ENCODE measurements at regions not wholly inside any gene's neighbourhood (a gene's known extent, or its start where the extent isn't known, plus 50 kb on each side); places are given as distances from the start of the nearest gene placed in this dataset.
A peak's percentile ranks its signal among the peaks of the same experiment; 100 is the strongest.
"Not testable (repeated sequence)": the region's sequence is repeated elsewhere in the genome, so short reads cannot be mapped to it uniquely, and the experiment has no call there.

- no peak for DNase-seq
Observed at GRCh38 chr7:81473236-81473635, 296.6 kb downstream of the HGF start.

DNA sequence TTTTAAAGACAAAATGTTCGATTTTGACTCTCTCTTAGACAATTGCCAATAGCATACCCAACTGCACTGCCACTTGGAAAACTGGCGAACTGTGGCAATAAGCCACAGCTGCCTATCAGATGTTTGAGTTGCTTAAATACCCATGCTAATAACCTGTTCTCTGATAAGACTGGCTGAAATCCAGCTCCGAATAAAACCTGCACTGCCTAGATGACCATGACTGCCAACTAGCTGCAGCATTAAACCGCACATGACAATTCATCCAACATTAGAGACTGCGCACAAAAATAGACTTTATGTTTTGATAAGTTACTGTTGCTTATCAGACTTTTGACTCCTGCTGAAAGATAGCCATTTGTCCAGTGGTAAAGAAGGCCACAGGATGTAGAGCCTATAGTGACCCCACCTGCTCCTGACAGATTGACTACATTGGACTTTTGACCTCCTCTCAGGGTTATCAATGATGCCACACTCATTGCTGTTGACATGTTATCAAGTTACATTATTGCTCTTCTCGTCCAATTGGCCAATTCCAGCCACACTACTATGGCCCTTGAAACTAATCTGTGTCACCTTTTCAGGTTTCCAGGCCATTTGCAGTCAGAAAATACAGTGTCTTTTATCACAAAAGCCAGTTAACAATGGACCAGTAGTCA, 299.0 kb downstream of the HGF start:
- no peak for DNase-seq

GRCh38 chr7:81469869-81470723, 299.8 kb downstream of the HGF start:
- peak; percentile 61 to 81 for DNase-seq

GRCh38 chr7:81469153-81469868, 300.5 kb downstream of the HGF start:
- no peak for DNase-seq

DNA sequence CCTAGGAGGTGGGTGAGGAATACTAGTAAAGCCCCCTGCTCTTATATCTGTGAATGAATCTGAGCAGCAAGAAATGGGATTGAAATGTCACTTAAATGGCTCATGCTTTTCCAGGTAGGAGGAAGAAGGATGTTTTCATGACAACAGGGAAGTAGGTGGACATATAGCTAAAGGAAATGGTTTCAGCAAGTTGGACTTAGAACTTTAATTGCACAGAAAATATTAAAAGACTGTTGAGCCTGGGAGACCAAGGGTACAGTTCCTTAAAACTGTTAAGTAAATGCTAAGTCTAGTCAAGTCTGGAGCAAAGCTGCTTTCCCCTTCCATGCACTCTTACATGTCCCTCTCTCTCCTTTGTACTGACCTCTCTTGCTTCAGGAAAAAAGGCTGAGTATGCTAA, 301.3 kb downstream of the HGF start:
- no peak for DNase-seq

- DNase-seq: no peak
Observed at GRCh38 chr7:81467964-81468363, 301.9 kb downstream of the HGF start.

DNA sequence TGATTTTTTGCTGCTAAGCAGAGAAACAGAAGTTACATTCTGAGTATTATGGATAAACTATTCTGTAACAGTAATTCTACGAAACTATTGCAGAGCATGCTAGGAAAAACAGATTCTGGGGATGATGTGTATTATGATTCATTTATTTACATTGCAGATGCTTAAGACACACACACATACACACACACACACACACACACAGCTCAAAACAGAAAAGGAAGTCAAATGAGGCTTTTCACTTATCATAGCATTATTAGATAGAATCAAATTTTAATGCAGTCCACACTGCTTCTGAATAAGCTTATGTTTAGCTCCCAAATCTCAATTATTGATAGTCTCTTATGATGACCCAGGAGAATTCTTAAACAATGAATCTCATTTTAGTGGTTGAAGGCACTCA, 307.2 kb downstream of the HGF start:
- no peak for DNase-seq

DNA sequence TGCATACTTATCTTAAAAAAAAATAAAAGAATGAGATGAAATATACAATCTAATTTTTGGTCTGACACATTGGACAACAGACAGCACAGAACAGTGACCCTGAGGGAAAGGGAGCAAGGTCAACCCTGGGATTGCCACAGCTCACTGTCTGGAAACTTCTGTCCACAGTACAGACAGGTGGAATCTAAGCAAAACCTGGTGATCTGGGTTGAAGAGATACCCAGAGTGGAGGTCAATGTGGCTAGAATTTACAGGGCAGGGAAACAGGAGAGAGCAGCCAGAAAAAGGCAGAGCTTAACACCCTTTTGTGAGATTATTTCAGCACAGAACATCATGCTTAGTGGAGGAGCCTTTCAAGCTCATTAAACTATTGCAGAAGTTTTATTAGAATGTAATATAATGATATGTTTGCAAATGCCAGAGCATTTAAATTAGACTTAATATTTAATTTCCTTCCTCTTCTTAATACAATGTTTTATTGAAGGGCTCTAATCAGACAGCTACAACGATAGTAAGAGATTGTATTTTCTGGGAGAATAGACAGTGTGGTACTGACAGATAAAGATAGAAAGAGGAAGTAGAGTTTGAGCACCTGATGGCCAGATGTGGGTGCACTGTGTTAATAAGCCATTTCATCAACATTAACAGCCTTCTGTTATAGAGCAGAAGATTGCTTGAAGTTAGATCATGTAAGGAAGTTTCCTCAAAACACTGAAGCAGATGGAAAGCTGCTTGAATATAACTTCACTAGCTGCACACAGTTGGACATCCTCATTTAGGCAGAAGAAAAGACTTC, 309.4 kb downstream of the HGF start:
- DNase-seq: no peak

DNA sequence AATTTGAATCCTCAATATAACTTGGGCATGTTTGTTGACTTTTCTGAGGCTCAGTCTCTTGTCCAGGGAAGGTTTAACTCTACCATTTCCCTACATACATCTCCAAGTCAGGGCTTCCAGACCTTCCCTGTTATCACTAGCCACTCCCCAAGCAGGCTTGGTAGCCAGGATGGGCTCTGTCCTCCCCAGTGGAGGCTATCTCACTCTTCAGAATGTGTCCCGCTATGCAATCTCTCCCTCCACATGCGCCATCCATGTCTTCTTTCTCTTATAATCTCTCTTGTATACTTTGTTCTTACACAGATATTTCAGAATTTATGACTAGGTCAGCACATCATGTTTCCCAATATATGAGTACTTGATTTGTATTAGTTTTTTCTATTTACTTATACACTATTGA, 310.4 kb downstream of the HGF start:
- DNase-seq: no peak

GRCh38 chr7:81457852-81458522, 311.9 kb downstream of the HGF start:
- DNase-seq: peak; percentile 26 to 33

DNA sequence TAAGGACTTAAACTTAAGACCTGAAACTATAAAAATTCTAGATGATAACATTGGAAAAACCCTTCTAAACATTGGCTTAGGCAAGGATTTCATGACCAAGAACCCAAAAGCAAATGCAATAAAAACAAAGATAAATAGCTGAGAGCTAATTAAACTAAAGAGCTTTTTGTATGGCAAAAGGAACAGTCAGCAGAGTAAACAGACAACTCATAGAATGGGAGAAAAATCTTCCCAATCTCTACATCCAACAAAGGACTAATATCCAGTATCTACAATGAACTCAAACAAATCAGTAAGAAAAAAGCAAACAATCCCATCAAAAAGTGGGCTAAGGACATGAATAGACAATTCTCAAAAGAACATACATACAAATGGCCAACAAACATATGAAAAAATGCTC, 316.1 kb downstream of the HGF start:
- DNase-seq: not testable (repeated sequence)

- DNase-seq: no peak
Observed at GRCh38 chr7:81449105-81449504, 320.7 kb downstream of the HGF start.

DNA sequence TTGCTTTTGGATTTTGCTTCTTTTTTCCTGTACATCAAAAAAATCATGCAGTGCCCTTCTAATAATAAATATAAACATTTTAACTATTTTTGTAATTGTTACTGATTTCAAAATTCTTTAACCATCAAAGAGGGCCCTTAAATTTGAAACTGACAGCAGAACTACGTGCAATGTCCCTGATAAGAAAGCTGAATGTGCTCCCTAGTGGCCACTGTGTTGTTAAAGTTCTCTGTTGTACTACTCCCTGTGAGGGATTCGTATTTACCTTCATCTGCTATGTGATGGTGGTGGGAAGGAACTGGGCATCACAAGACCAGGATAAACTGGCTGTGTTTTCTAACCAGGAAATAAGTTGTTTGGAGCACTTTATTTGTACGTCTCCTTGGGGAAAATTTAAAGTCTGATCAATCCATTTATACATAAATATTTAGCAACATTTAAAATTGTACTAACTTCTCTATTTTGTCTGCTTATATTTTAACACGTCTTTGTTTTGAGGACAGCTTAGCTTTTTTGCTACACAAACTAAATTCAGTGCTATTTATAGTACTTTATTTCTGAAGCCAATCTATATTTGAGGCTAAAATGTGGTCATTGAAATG, 322.4 kb downstream of the HGF start:
- DNase-seq: peak; percentile 51 to 63

DNA sequence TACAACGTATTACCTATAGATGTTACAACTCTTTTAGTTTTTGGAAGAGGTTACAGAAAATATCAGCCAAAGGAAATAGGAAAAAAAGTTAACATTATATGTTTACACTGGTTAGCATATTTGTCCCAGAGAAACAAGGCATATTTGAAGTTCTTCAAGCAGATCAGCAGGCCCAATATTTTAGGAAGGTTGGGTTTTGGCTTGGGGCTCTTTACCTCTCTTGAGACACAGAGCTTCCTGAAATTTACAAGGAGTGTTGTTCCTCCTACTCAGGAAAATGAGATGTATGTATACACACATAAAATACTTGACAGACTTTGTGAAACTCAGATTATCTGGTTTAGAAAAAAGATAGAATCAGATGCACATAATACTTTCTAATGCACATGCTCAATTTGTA, 323.6 kb downstream of the HGF start:
- DNase-seq: no peak

DNA sequence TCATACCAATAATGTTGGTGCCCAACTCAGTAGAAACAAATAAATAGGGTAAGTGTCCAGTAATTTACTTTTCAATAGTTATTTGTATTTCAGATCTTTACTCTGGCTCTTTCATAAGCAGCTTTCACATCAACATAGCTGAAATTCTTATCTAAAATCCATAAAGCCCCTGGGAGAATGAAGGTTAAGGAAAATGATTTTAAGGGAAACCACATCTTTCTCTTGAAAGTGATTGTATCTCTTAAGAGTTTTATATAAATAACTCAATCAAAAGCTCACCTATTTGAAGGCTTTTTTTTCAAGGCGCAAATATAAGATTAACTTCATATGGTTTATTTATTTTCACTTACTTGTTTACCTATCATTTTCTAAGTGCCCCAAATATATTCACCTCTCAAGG, 324.4 kb downstream of the HGF start:
- DNase-seq: no peak

DNA sequence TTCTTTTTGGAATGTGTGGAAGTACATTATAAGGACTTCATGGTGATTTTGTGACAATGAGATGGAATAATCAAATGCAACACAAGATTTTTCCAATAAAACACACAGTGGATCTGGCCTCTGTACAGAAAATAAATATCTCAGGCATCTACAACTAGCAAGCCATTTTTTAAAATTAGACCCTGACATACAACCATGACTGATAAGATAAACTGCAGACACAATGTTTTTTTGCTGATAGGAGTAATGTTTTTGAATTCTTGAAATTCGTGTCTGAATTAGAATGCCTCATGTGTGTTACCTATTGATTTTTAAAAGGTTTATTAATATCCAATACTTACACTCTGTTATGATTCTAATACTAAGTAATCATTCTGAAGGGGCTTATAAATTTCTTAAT, 328.1 kb downstream of the HGF start:
- DNase-seq: no peak

GRCh38 chr7:81439591-81439990, 330.3 kb downstream of the HGF start:
- no peak for DNase-seq

GRCh38 chr7:81437160-81437559, 332.7 kb downstream of the HGF start:
- not testable (repeated sequence) for DNase-seq

DNA sequence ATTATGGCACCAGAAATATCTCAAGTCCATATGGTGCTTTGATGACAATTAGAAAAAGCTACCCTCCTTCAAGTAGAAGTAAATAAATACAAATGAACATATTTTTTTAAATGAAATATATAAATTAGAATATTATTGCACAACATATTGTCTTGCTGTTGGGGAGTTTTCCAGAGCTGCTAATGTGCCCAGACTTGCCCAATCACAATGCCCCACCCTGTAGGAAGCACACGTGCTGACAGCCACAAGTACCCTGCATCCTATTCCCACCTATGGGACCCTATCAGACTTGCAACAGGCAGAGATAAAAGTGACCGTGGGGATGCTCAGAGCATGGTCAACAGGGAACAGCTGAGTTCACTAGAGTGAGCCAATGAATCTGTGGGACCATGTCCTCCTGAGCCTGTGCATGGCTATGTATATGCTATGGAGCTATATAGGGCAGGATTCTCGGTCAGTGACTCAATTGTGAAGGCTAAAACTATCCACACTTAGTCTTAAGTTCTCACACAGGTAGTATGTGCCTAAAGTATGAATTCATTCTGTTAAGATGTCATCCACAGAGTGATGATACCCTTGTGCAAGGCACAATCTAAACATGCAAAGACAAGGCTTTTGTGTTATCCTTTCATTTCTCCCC, 336.0 kb downstream of the HGF start:
- no peak for DNase-seq

DNA sequence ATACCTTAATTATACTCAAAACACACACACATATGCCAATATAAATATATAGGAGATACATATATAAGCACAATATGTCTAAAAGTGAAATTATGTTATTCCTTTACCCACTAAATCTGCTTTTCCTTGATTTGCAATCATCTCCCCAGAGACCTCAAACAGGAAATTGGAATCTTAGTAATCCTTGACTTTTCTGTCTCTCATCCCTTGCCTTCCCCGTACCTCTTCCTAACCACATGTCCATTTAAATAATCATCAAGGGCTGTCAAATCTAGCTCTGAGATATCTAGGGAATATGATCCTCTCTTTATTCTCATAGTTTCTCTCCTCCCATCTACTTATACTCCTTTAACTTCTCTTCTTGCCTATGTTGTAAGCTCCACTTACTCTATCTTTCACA, 336.6 kb downstream of the HGF start:
- no peak for DNase-seq

- no peak for DNase-seq
Observed at GRCh38 chr7:81430761-81431160, 339.1 kb downstream of the HGF start.

GRCh38 chr7:81430150-81430549, 339.7 kb downstream of the HGF start:
- DNase-seq: no peak
